Progenitor cell of endocrine pancreas (in vitro differentiated cells): ENCODE measurements at regions not wholly inside any gene's neighbourhood (a gene's known extent, or its start where the extent isn't known, plus 50 kb on each side); places are given as distances from the start of the nearest gene placed in this dataset.

ENCODE experiments used
- DNase-seq: peaks from one replicate; pipeline ENCODE4 v3.0.0; 2021; ENCODE audit warnings: low spot score; ENCODE audit not compliant: unreplicated experiment
- H3K27ac Mint-ChIP-seq: 2 replicates; pipeline ENCODE4 v1.8.0; 2021; ENCODE audit warnings: mild to moderate bottlenecking, moderate library complexity, mixed read lengths
- H3K27me3 Mint-ChIP-seq: 2 replicates; pipeline ENCODE4 v1.8.0; 2021; ENCODE audit warnings: mixed read lengths
- H3K36me3 Mint-ChIP-seq: 2 replicates; pipeline ENCODE4 v1.8.0; 2022; ENCODE audit warnings: mixed read lengths; ENCODE audit not compliant: insufficient read depth
- H3K4me1 Mint-ChIP-seq: 2 replicates; pipeline ENCODE4 v1.8.0; 2021; ENCODE audit warnings: low read depth, mixed read lengths
- H3K4me3 Mint-ChIP-seq: 2 replicates; pipeline ENCODE4 v1.8.0; 2021; ENCODE audit warnings: low read depth, mild to moderate bottlenecking, moderate library complexity, mixed read lengths
- H3K9me3 Mint-ChIP-seq: 2 replicates; pipeline ENCODE4 v1.8.0; 2021; ENCODE audit warnings: low read depth, mixed read lengths
- TF ChIP-seq, protein P1 (sequence below): fragments of 200-600 bp; sonication (generic); IDR thresholded peaks from one replicate; pipeline ENCODE4 v1.5.0; 2021; ENCODE audit warnings: antibody characterized with exemption, mild to moderate bottlenecking; ENCODE audit not compliant: unreplicated experiment

DNA sequence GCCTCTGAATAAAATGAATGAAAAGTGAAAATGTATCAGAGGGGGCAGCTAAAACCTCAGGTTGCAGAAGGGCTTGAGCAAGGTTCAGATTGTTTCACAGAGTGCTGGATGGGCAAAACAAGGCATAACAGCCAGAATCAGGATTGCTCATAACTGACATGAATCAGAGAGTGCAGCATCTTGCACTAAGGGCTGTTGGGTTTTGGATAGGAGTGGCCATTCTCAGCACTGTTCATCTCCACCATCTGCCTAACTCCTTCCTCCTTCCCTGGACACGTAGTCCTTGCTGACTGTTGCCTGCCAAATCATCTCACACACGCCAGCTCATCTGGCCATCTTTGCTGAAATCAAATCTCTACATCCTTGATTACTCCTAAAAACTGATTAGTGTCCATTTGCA, 75.3 kb upstream of the C1QTNF7 start:
- DNase-seq: no peak
- Mint-ChIP-seq H3K27me3 (peaks cover 15% of the 10 kb centered on the region), H3K36me3 (no peaks in the 10 kb centered on the region), H3K4me1 (peaks cover 5% of the 10 kb centered on the region), H3K4me3 (no peak overlapping the region), H3K27ac (no peak overlapping the region), H3K9me3 (peaks cover 3% of the 10 kb centered on the region)
- TF ChIP-seq, protein P1, sequence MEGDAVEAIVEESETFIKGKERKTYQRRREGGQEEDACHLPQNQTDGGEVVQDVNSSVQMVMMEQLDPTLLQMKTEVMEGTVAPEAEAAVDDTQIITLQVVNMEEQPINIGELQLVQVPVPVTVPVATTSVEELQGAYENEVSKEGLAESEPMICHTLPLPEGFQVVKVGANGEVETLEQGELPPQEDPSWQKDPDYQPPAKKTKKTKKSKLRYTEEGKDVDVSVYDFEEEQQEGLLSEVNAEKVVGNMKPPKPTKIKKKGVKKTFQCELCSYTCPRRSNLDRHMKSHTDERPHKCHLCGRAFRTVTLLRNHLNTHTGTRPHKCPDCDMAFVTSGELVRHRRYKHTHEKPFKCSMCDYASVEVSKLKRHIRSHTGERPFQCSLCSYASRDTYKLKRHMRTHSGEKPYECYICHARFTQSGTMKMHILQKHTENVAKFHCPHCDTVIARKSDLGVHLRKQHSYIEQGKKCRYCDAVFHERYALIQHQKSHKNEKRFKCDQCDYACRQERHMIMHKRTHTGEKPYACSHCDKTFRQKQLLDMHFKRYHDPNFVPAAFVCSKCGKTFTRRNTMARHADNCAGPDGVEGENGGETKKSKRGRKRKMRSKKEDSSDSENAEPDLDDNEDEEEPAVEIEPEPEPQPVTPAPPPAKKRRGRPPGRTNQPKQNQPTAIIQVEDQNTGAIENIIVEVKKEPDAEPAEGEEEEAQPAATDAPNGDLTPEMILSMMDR: no peak

DNA sequence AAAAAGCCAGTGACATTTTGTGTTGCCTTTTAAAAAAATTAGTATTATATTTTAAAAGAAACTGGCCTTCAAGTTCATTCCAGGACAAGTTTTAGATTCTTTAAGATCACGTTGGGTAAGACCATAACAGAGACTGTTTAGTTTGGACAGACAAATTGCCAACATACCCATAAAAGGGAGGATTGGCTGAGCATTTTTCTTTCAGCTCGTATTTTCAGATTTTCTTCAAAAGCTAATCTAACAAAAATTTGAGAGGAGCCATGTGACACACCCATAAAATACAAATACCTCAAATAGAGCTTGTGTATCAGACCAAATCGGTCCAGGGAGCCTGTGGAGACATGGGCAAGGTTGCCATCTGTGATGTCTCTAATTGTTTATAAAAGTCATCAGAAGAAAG, 74.6 kb upstream of the C1QTNF7 start:
- Mint-ChIP-seq H3K27ac (no peak overlapping the region), H3K9me3 (peaks cover 6% of the 10 kb centered on the region), H3K4me3 (no peak overlapping the region), H3K27me3 (peaks cover 15% of the 10 kb centered on the region), H3K4me1 (peaks cover 2% of the 10 kb centered on the region), H3K36me3 (no peaks in the 10 kb centered on the region)
- TF ChIP-seq, protein P1: no peak
- no peak for DNase-seq

DNA sequence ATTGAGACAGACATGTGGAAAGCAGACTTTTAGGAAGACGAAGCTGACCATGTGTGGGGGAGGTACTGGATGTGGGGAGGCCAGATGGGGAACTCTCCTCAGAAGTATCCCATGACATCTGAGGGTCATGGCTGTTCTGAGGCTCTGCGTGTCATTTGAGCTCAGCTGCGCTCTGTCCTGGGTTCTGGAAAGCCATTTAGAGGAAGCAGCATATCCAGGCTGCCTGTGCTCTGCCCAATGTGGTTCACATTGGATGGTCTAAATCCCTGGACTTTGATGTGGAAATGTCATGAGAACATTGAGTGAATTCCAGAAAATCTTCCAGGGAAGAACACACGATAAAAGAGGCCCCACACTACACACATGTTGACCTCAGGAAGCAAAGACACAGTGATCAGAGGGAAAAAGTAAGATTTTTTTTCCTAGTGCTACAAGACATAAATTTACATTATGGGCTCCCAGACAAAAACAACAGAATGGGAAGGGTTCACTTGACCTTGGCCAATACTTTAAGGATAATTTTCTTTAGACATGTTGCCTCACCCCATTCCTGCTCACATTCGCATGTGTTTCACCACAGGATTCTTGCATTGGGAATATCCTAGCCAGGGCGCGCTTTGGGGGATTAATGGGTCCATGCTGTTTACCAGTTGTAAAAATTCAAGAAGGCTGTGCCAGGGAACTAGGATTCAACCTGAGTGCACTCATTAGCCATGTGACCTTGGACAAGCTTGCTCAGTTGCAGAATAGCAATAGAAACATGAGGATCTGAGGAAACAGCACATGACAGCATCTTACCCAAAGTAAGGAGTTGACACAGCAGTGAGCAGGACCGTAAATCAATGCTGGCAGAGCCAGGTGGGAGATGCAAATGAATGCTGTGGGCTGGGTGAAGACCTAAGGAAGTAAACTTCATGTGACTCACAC, 73.2 kb upstream of the C1QTNF7 start:
- no peak overlapping the region for H3K27ac Mint-ChIP-seq
- TF ChIP-seq, protein P1: no peak
- peaks cover 6% of the 10 kb centered on the region for H3K9me3 Mint-ChIP-seq
- H3K36me3 Mint-ChIP-seq: no peaks in the 10 kb centered on the region
- H3K4me3 Mint-ChIP-seq: no peak overlapping the region
- H3K4me1 Mint-ChIP-seq: no peaks in the 10 kb centered on the region
- DNase-seq: no peak
- peaks cover 10% of the 10 kb centered on the region for H3K27me3 Mint-ChIP-seq

DNA sequence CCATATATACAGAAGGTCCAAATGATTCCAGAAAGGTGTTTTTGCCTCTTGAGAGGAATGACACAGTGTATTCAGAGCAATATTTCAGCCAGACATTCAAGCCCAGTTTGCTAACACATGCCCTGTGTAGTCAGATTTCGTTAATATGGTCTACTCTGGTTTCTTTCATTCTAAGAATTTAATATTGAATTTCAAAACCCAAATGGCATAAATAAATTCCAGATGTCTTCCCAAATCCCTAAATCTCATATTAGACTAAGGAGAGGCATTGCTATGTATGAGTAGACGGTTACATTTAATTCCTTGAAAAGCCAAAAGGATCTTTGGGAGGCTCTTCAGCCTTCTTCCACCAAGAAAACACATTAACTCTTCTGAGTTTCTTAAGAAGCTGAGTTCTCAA, 66.3 kb upstream of the C1QTNF7 start:
- Mint-ChIP-seq H3K36me3 (no peaks in the 10 kb centered on the region), H3K4me1 (peaks cover 4% of the 10 kb centered on the region)
- DNase-seq: no peak

DNA sequence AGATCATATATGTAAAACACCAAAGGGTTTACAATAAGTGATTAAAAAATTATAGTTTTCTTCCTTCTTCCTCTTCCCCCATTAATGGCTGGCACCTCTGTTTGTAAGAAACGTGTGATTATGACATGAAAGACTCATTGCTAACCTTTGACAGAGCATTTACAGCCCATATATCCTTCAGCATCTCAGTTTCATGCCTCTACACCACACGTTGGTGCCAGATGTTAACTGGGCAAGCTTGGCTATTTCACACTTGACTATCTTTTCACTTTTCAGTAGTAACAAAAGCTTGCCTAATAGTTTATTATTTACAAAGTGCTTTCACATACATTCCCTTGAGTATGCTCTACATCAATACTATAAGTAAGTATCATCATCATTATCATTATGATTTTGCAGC, 65.3 kb upstream of the C1QTNF7 start:
- H3K36me3 Mint-ChIP-seq: no peaks in the 10 kb centered on the region
- no peaks in the 10 kb centered on the region for H3K27me3 Mint-ChIP-seq
- no peak overlapping the region for H3K4me3 Mint-ChIP-seq
- H3K9me3 Mint-ChIP-seq: peaks cover 3% of the 10 kb centered on the region
- DNase-seq: no peak
- peaks cover 6% of the 10 kb centered on the region for H3K4me1 Mint-ChIP-seq
- TF ChIP-seq, protein P1: no peak
- no peak overlapping the region for H3K27ac Mint-ChIP-seq

More for the DNA sequence above, 66.3 kb upstream of the C1QTNF7 start:
- Mint-ChIP-seq H3K27me3 (no peaks in the 10 kb centered on the region), H3K4me3 (no peak overlapping the region), H3K27ac (no peak overlapping the region), H3K9me3 (peaks cover 6% of the 10 kb centered on the region)
- TF ChIP-seq, protein P1: no peak
